HG03103 (cell line): ENCODE measurements at regions not wholly inside any gene's neighbourhood (a gene's known extent, or its start where the extent isn't known, plus 50 kb on each side); places are given as distances from the start of the nearest gene placed in this dataset.
A peak's percentile ranks its signal among the peaks of the same experiment; 100 is the strongest.

Experiments
- ATAC-seq: cut with Tn5 transposase; IDR thresholded peaks from one replicate; pipeline ENCODE4 v1.9.1; 2021; ENCODE audit warnings: low read depth; ENCODE audit not compliant: unreplicated experiment

GRCh38 chr6:166106076-166106686 lies 61.5 kb downstream of the TBXT start:
- ATAC-seq: no peak

- no peak for ATAC-seq
Observed at GRCh38 chr6:166105341-166106075, 62.1 kb downstream of the TBXT start.

GRCh38 chr6:166104872-166105271 lies 62.8 kb downstream of the TBXT start:
- no peak for ATAC-seq

GRCh38 chr6:166104107-166104506 lies 63.5 kb downstream of the TBXT start:
- no peak for ATAC-seq

- ATAC-seq: no peak
Observed at GRCh38 chr6:166101819-166102419, 65.7 kb downstream of the TBXT start.

- peak; percentile 89 for ATAC-seq
Observed at GRCh38 chr6:166097914-166098522, 69.6 kb downstream of the TBXT start.

GRCh38 chr6:166087852-166088251 lies 79.8 kb downstream of the TBXT start:
- ATAC-seq: no peak

- no peak for ATAC-seq
Observed at GRCh38 chr6:166087246-166087645, 80.4 kb downstream of the TBXT start.

- no peak for ATAC-seq
Observed at GRCh38 chr6:166085500-166085899, 82.2 kb downstream of the TBXT start.

- ATAC-seq: no peak
Observed at GRCh38 chr6:166084951-166085350, 82.7 kb downstream of the TBXT start.

- no peak for ATAC-seq
Observed at GRCh38 chr6:166079841-166080240, 87.8 kb downstream of the TBXT start.

GRCh38 chr6:166078294-166078693 lies 89.4 kb downstream of the TBXT start:
- no peak for ATAC-seq

GRCh38 chr6:166076625-166077024 lies 91.0 kb downstream of the TBXT start:
- no peak for ATAC-seq

GRCh38 chr6:166075925-166076324 lies 91.7 kb downstream of the TBXT start:
- no peak for ATAC-seq

GRCh38 chr6:166075186-166075585 lies 92.5 kb downstream of the TBXT start:
- ATAC-seq: no peak

- no peak for ATAC-seq
Observed at GRCh38 chr6:166073082-166073481, 94.6 kb downstream of the TBXT start.

GRCh38 chr6:166068768-166069167 lies 98.9 kb downstream of the TBXT start:
- no peak for ATAC-seq

GRCh38 chr6:166058064-166058739 lies 109.4 kb downstream of the TBXT start:
- ATAC-seq: no peak

GRCh38 chr6:166057431-166057830 lies 110.2 kb downstream of the TBXT start:
- ATAC-seq: no peak

- no peak for ATAC-seq
Observed at GRCh38 chr6:166056637-166057036, 111.0 kb downstream of the TBXT start.

- no peak for ATAC-seq
Observed at GRCh38 chr6:166055801-166056200, 111.8 kb downstream of the TBXT start.
